Activated CD8-positive, alpha-beta memory T cell treated with anti-CD3 and anti-CD28 coated beads, Interleukin-2, amount 10 ng/mL, durations not matched to agents 7 days and 5 days (primary cell): ENCODE measurements at regions not wholly inside any gene's neighbourhood (a gene's known extent, or its start where the extent isn't known, plus 50 kb on each side); places are given as distances from the start of the nearest gene placed in this dataset.
A peak's percentile ranks its signal among the peaks of the same experiment; 100 is the strongest.

Experiments
- ATAC-seq: fragments of 150-1000 bp; cut with Tn5 transposase; one replicate; pipeline ENCODE4 v1.10.0; 2021; ENCODE audit warnings: moderate library complexity
- CTCF ChIA-PET: fragments of 350-600 bp; sonication (Branson Sonifier 250); formaldehyde crosslinking; loops from one replicate; lab custom pipeline; 2021; ENCODE audit warnings: antibody characterized with exemption; lab: Charles Lee
- DNase-seq: peaks from one replicate; pipeline ENCODE4 v3.0.0-alpha.2; 2020
- H3K27ac Mint-ChIP-seq: one replicate; pipeline ENCODE4 v1.8.0; 2021; ENCODE audit warnings: mild to moderate bottlenecking, mixed read lengths
- H3K27me3 Mint-ChIP-seq: one replicate; pipeline ENCODE4 v1.8.0; 2021; ENCODE audit warnings: mixed read lengths
- H3K36me3 Mint-ChIP-seq: one replicate; pipeline ENCODE4 v1.8.0; 2021; ENCODE audit warnings: mild to moderate bottlenecking, mixed read lengths
- H3K4me1 Mint-ChIP-seq: one replicate; pipeline ENCODE4 v1.8.0; 2021; ENCODE audit warnings: mixed read lengths
- H3K4me3 Mint-ChIP-seq: one replicate; pipeline ENCODE4 v1.8.0; 2021; ENCODE audit warnings: mild to moderate bottlenecking, moderate library complexity, mixed read lengths
- H3K9me3 Mint-ChIP-seq: one replicate; pipeline ENCODE4 v1.8.0; 2022; ENCODE audit warnings: low read depth, mixed read lengths

GRCh38 chr9:126556560-126557250 is 57.0 kb upstream of the LMX1B start:
- no peak overlapping the region for H3K27ac Mint-ChIP-seq
- no peaks in the 10 kb centered on the region for H3K9me3 Mint-ChIP-seq
- no peak overlapping the region for H3K4me3 Mint-ChIP-seq
- DNase-seq (no peak), ATAC-seq (no peak)
- H3K36me3 Mint-ChIP-seq = no peaks in the 10 kb centered on the region
- peaks cover 35% of the 10 kb centered on the region for H3K27me3 Mint-ChIP-seq
- CTCF ChIA-PET = interaction anchor here (1.0 to 5.7 kb wide), 11 partner anchors 9 to 255 kb away, joined by 3 to 146 read pairs (median 6); no protein-coding TSS in a partner anchor
- no peaks in the 10 kb centered on the region for H3K4me1 Mint-ChIP-seq

- DNase-seq = peak; percentile 75
- Mint-ChIP-seq H3K27ac (no peak overlapping the region), H3K27me3 (peaks cover 36% of the 10 kb centered on the region), H3K4me1 (no peaks in the 10 kb centered on the region), H3K9me3 (no peaks in the 10 kb centered on the region), H3K4me3 (no peak overlapping the region), H3K36me3 (no peaks in the 10 kb centered on the region)
- CTCF ChIA-PET = interaction anchor here (0.6 to 5.7 kb wide), 34 partner anchors 9 to 1251 kb away, joined by 3 to 146 read pairs (median 4); no protein-coding TSS in a partner anchor
- peak; percentile 83 for ATAC-seq
Observed at GRCh38 chr9:126558051-126558665, 55.6 kb upstream of the LMX1B start.

GRCh38 chr9:126559296-126559695 is 54.4 kb upstream of the LMX1B start:
- Mint-ChIP-seq H3K4me3 (no peak overlapping the region), H3K27me3 (peaks cover 38% of the 10 kb centered on the region), H3K9me3 (no peaks in the 10 kb centered on the region), H3K4me1 (no peaks in the 10 kb centered on the region), H3K36me3 (no peaks in the 10 kb centered on the region), H3K27ac (no peak overlapping the region)
- DNase-seq = no peak
- no peak for ATAC-seq
- CTCF ChIA-PET = interaction anchor here (1.0 to 4.2 kb wide), 6 partner anchors 20 to 60 kb away, joined by 3 to 41 read pairs (median 6); no protein-coding TSS in a partner anchor

GRCh38 chr9:126561582-126561981 is 52.1 kb upstream of the LMX1B start:
- DNase-seq = no peak
- Mint-ChIP-seq H3K36me3 (no peaks in the 10 kb centered on the region), H3K9me3 (no peaks in the 10 kb centered on the region), H3K4me1 (no peaks in the 10 kb centered on the region), H3K4me3 (no peak overlapping the region), H3K27ac (no peak overlapping the region), H3K27me3 (peaks cover 49% of the 10 kb centered on the region)
- CTCF ChIA-PET = interaction anchor here (2.9 kb wide), 1 partner anchor 44 kb away, joined by 13 read pairs; no protein-coding TSS in a partner anchor
- no peak for ATAC-seq

- ATAC-seq = no peak
- Mint-ChIP-seq H3K4me3 (no peak overlapping the region), H3K36me3 (no peaks in the 10 kb centered on the region), H3K27ac (no peak overlapping the region), H3K4me1 (no peaks in the 10 kb centered on the region), H3K27me3 (peaks cover 56% of the 10 kb centered on the region), H3K9me3 (no peaks in the 10 kb centered on the region)
- CTCF ChIA-PET = interaction anchor here (1.5 to 2.9 kb wide), 4 partner anchors 46 to 65 kb away, joined by 6 to 13 read pairs (median 9); no protein-coding TSS in a partner anchor
- DNase-seq = no peak
Observed at GRCh38 chr9:126563556-126563955, 50.2 kb upstream of the LMX1B start.
